ENCODE measurements at regions not wholly inside any gene's neighbourhood (a gene's known extent, or its start where the extent isn't known, plus 50 kb on each side); places are given as distances from the start of the nearest gene placed in this dataset.

DNA sequence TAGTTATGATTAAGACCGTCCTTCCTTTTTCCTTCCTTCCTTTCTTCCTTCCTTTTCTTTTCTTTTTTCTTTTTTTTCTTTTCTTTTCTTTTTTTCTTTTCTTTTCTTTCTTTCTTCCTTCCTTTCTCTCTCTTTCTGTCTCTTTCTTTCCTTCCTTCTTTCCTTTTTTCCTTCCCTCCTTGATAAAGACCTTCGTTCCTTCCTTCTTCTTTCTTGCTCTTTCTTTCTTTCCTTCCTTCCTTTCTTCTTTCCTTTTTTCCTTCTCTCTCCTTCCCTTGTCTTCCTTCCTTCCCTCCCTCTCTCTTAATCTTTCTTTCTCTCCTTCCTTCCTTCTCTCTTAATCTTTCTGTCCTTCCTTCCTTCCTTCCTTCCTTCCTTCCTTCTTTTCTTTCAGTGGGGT, 130.9 kb downstream of the PAPOLA start:
- H3K4me1 ChIP-seq, result no peaks in the 10 kb centered on the region
- TF ChIP-seq, protein P1, sequence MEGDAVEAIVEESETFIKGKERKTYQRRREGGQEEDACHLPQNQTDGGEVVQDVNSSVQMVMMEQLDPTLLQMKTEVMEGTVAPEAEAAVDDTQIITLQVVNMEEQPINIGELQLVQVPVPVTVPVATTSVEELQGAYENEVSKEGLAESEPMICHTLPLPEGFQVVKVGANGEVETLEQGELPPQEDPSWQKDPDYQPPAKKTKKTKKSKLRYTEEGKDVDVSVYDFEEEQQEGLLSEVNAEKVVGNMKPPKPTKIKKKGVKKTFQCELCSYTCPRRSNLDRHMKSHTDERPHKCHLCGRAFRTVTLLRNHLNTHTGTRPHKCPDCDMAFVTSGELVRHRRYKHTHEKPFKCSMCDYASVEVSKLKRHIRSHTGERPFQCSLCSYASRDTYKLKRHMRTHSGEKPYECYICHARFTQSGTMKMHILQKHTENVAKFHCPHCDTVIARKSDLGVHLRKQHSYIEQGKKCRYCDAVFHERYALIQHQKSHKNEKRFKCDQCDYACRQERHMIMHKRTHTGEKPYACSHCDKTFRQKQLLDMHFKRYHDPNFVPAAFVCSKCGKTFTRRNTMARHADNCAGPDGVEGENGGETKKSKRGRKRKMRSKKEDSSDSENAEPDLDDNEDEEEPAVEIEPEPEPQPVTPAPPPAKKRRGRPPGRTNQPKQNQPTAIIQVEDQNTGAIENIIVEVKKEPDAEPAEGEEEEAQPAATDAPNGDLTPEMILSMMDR (IDR thresholded peaks at IDR 0.05), result no peak
- no peak for DNase-seq (ENCODE audit: low spot score)
- no peaks in the 10 kb centered on the region for H3K27me3 ChIP-seq
- H3K9me3 ChIP-seq, result no peaks in the 10 kb centered on the region
- H3K36me3 ChIP-seq, result no peaks in the 10 kb centered on the region
- H3K27ac ChIP-seq, result no peak overlapping the region
- H3K4me3 ChIP-seq, result no peak overlapping the region

DNA sequence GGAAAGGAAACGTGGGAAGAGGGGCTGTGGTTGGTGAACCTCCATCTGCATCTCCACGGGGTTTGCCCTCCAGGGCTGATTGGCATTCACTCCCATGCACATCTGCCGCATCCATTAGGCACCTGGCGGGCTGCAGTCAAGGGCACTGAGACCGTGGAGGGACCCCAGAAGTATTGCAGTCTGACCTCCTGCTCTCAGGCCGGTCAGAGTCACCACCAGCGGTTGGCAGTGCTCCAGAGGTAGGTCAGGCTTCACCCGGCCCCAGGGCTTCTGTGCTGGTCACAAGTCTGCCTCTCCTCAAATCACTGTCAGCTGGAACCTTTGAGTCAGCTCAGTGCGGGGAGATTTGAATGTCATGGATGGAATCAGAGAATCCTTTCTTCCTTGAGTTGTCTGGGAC, 132.3 kb downstream of the PAPOLA start:
- no peak overlapping the region for H3K27ac ChIP-seq
- DNase-seq (ENCODE audit: low spot score), result peak; percentile 47
- TF ChIP-seq, protein P1 (IDR thresholded peaks at IDR 0.05), result no peak
- no peaks in the 10 kb centered on the region for H3K9me3 ChIP-seq
- no peak overlapping the region for H3K4me3 ChIP-seq
- no peaks in the 10 kb centered on the region for H3K27me3 ChIP-seq
- no peaks in the 10 kb centered on the region for H3K36me3 ChIP-seq
- no peaks in the 10 kb centered on the region for H3K4me1 ChIP-seq

DNA sequence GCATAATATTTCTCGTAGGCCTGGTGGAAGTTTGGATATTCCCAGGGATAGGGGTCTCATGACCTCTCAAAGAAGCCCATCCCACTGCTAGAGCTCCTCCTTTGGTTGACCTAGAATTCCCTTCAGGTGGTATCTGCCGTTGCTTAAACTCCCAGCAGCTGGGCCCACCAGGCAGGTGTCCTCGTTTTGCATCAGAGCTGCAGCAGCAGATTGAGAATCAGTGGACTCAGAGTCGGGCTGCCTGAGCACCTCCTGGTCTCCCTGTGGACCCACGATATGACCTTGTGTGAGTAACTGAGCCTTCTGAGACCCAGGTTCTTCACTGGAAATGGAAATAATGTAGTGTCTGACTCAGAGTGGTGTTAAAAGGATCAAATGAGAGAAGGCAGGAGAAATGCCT, 132.7 kb downstream of the PAPOLA start:
- no peaks in the 10 kb centered on the region for H3K4me1 ChIP-seq
- TF ChIP-seq, protein P1 (IDR thresholded peaks at IDR 0.05), result no peak
- no peak overlapping the region for H3K4me3 ChIP-seq
- DNase-seq (ENCODE audit: low spot score), result peak; percentile 32
- H3K27ac ChIP-seq, result no peak overlapping the region
- no peaks in the 10 kb centered on the region for H3K27me3 ChIP-seq
- H3K9me3 ChIP-seq, result no peaks in the 10 kb centered on the region
- no peaks in the 10 kb centered on the region for H3K36me3 ChIP-seq

DNA sequence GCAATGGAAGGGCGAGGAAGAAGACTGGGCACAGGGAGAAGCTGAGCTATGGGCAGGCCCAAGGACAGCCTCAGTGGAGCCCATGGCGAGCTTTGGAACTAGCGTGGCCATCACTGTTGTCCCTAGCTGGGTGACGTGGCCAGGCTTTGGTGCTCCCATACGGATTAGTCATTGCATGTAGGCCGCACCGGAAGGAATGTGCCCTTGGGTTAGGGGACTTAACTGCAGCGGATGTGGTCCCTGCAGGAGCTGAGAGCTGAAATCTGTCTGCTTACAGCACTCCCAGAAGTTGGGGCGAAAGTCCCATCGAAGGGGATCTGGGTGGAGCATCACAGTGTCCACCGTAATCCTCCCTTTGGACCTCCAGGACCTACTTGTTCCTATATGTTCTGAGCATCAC, 133.7 kb downstream of the PAPOLA start:
- DNase-seq (ENCODE audit: low spot score), result peak; percentile 55
- no peaks in the 10 kb centered on the region for H3K36me3 ChIP-seq
- TF ChIP-seq, protein P1 (IDR thresholded peaks at IDR 0.05), result no peak
- H3K4me1 ChIP-seq, result no peaks in the 10 kb centered on the region
- no peaks in the 10 kb centered on the region for H3K27me3 ChIP-seq
- no peaks in the 10 kb centered on the region for H3K9me3 ChIP-seq
- no peak overlapping the region for H3K27ac ChIP-seq
- H3K4me3 ChIP-seq, result no peak overlapping the region

DNA sequence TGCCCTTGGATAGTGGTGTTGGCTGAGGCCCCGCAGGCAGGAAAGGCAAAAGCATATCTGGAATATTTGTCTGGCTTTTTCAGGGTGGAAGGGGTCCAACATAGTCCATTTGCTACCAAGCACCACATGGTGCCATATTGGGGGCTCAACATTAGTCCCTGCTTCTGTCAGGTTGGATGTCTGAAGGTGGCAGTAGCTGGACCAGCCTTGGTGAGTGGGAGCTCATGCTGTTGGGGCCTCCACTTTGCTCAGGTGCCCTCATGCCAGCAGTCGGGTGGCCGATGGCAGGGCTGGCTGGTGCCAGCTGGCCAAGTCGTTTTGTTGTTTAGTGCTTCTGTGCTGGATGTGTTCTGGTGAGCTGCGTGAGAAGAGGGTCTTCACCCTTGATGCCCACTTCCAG, 135.3 kb downstream of the PAPOLA start:
- no peaks in the 10 kb centered on the region for H3K9me3 ChIP-seq
- peak; percentile 13 for DNase-seq (ENCODE audit: low spot score)
- no peak overlapping the region for H3K4me3 ChIP-seq
- TF ChIP-seq, protein P1 (IDR thresholded peaks at IDR 0.05), result no peak
- no peaks in the 10 kb centered on the region for H3K36me3 ChIP-seq
- no peaks in the 10 kb centered on the region for H3K27me3 ChIP-seq
- no peak overlapping the region for H3K27ac ChIP-seq
- no peaks in the 10 kb centered on the region for H3K4me1 ChIP-seq

DNA sequence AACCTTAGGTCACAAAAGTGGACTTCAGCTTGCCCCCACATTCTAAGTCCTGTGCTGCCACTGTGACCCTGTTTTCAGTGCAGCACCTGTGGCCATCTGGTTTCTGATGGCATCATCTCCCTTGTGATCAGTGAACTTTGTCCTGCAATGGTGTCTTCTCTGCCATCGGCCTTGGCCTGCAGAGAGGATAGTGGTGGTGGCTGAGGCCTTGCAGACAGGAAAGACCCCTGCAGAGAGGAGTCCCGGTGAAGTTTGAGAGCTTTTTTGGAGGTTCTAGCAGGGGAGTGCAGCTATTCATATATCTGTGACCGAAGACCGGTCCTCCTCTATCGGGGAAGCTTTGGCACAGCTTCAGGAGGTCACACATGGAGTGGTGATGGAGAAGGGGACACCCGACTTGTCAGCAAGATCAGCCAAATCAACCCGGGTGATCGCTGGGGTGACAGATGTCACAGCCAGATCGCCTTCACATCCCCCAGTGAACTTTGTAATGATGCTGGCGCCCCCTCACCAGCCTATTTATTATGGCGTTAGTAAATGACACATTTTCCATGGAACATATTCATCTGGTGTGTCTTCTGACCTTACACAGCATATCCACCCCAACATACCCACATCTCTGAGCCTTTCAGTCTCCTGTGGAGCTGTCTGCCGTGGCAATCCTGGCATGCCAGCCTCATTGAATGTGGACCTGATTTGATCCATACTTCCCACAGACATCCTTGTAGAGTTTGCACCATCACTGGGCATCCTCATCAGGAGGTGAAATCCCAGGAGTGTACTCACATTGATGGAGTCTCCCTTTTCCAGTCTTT, 136.1 kb downstream of the PAPOLA start:
- no peaks in the 10 kb centered on the region for H3K9me3 ChIP-seq
- TF ChIP-seq, protein P1 (IDR thresholded peaks at IDR 0.05), result no peak
- H3K27ac ChIP-seq, result no peak overlapping the region
- H3K4me3 ChIP-seq, result no peak overlapping the region
- H3K27me3 ChIP-seq, result no peaks in the 10 kb centered on the region
- no peaks in the 10 kb centered on the region for H3K36me3 ChIP-seq
- DNase-seq (ENCODE audit: low spot score), result peak; percentile 32
- H3K4me1 ChIP-seq, result no peaks in the 10 kb centered on the region

All from right atrium auricular region (tissue), 2 donors.